Stomach (tissue), 4 donors: ENCODE measurements at regions not wholly inside any gene's neighbourhood (a gene's known extent, or its start where the extent isn't known, plus 50 kb on each side); places are given as distances from the start of the nearest gene placed in this dataset.

Experiments
- EP300 ChIP-seq: sonication (generic); formaldehyde crosslinking; IDR thresholded peaks from one replicate; pipeline ENCODE4 v1.6.1; 2017; ENCODE audit warnings: antibody characterized with exemption
- POLR2A ChIP-seq, 4 donors: fragments of 450-650 bp; IDR thresholded peaks; one replicate each; pipeline ENCODE4 v1.6.1; 2016; ENCODE audit warnings: antibody characterized with exemption in 4 of 4, control low read depth in 2 of 4, mild to moderate bottlenecking in 1 of 4, moderate library complexity in 1 of 4
- TF ChIP-seq, protein P1 (sequence below), 7 experiments: fragments of 450-650 bp in 4 of 7; fragments of 200-600 bp in 3 of 7; sonication (generic) in 3 of 7; IDR thresholded peaks; one replicate each; pipeline ENCODE4 v1.5.1; 2016 to 2019; ENCODE audit warnings: antibody characterized with exemption in 7 of 7, control low read depth in 2 of 7, mild to moderate bottlenecking in 1 of 7

GRCh38 chr16:50475170-50475569, 73.0 kb upstream of the NKD1 start:
- TF ChIP-seq, protein P1, sequence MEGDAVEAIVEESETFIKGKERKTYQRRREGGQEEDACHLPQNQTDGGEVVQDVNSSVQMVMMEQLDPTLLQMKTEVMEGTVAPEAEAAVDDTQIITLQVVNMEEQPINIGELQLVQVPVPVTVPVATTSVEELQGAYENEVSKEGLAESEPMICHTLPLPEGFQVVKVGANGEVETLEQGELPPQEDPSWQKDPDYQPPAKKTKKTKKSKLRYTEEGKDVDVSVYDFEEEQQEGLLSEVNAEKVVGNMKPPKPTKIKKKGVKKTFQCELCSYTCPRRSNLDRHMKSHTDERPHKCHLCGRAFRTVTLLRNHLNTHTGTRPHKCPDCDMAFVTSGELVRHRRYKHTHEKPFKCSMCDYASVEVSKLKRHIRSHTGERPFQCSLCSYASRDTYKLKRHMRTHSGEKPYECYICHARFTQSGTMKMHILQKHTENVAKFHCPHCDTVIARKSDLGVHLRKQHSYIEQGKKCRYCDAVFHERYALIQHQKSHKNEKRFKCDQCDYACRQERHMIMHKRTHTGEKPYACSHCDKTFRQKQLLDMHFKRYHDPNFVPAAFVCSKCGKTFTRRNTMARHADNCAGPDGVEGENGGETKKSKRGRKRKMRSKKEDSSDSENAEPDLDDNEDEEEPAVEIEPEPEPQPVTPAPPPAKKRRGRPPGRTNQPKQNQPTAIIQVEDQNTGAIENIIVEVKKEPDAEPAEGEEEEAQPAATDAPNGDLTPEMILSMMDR (IDR thresholded peaks at IDR 0.05): no peak
- TF ChIP-seq EP300 (no peak), POLR2A (IDR thresholded peaks at IDR 0.05) (no peak)
